Activated CD4-positive, alpha-beta T cell treated with anti-CD3 and anti-CD28 coated beads, Interleukin-2, amount 10 ng/mL, durations not matched to agents 24 days and 14 days (primary cell): ENCODE measurements at regions not wholly inside any gene's neighbourhood (a gene's known extent, or its start where the extent isn't known, plus 50 kb on each side); places are given as distances from the start of the nearest gene placed in this dataset.
"Not testable (repeated sequence)": the region's sequence is repeated elsewhere in the genome, so short reads cannot be mapped to it uniquely, and the experiment has no call there.

ENCODE experiments used
- DNase-seq: peaks from one replicate; pipeline ENCODE4 v3.0.0; 2022
- H3K27ac Mint-ChIP-seq: one replicate; pipeline ENCODE4 v1.8.0; 2022; ENCODE audit warnings: mild to moderate bottlenecking, mixed read lengths
- H3K27me3 Mint-ChIP-seq: one replicate; pipeline ENCODE4 v1.8.0; 2022; ENCODE audit warnings: mixed read lengths
- H3K36me3 Mint-ChIP-seq: one replicate; pipeline ENCODE4 v1.8.0; 2022; ENCODE audit warnings: low read depth, mild to moderate bottlenecking, mixed read lengths
- H3K4me1 Mint-ChIP-seq: one replicate; pipeline ENCODE4 v1.8.0; 2021; ENCODE audit warnings: mixed read lengths
- H3K4me3 Mint-ChIP-seq: one replicate; pipeline ENCODE4 v1.8.0; 2022; ENCODE audit warnings: mild to moderate bottlenecking, moderate library complexity, mixed read lengths
- H3K9me3 Mint-ChIP-seq: one replicate; pipeline ENCODE4 v1.8.0; 2021; ENCODE audit warnings: mixed read lengths
- intact Hi-C: fragments of 100-400 bp; cut with micrococcal nuclease; formaldehyde crosslinking; loops from one replicate; pipeline ENCODE4 v1.15.1; 2023

- DNase-seq = no peak
- H3K36me3 Mint-ChIP-seq = no peaks in the 10 kb centered on the region
- H3K4me1 Mint-ChIP-seq = no peaks in the 10 kb centered on the region
- no peak overlapping the region for H3K27ac Mint-ChIP-seq
- intact Hi-C loops = no loop called here
- no peaks in the 10 kb centered on the region for H3K27me3 Mint-ChIP-seq
- no peaks in the 10 kb centered on the region for H3K9me3 Mint-ChIP-seq
- no peak overlapping the region for H3K4me3 Mint-ChIP-seq
Observed at GRCh38 chr16:65278874-65279273, 157.0 kb upstream of the CDH11 start.

- DNase-seq = no peak
- Mint-ChIP-seq H3K9me3 (no peaks in the 10 kb centered on the region), H3K27me3 (no peaks in the 10 kb centered on the region), H3K36me3 (no peaks in the 10 kb centered on the region), H3K4me1 (no peaks in the 10 kb centered on the region), H3K4me3 (no peak overlapping the region), H3K27ac (no peak overlapping the region)
- intact Hi-C loops = no loop called here
Observed at GRCh38 chr16:65274566-65274965, 152.7 kb upstream of the CDH11 start.

- Mint-ChIP-seq H3K4me1 (no peaks in the 10 kb centered on the region), H3K4me3 (no peak overlapping the region), H3K27me3 (no peaks in the 10 kb centered on the region), H3K27ac (no peak overlapping the region), H3K9me3 (no peaks in the 10 kb centered on the region), H3K36me3 (no peaks in the 10 kb centered on the region)
- intact Hi-C loops = no loop called here
- no peak for DNase-seq
Observed at GRCh38 chr16:65272699-65273414, 151.0 kb upstream of the CDH11 start.

- no peak for DNase-seq
- H3K36me3 Mint-ChIP-seq = no peaks in the 10 kb centered on the region
- no peaks in the 10 kb centered on the region for H3K4me1 Mint-ChIP-seq
- intact Hi-C loops = no loop called here
- H3K9me3 Mint-ChIP-seq = no peaks in the 10 kb centered on the region
- no peaks in the 10 kb centered on the region for H3K27me3 Mint-ChIP-seq
- H3K27ac Mint-ChIP-seq = no peak overlapping the region
- H3K4me3 Mint-ChIP-seq = no peak overlapping the region
Observed at GRCh38 chr16:65271996-65272395, 150.1 kb upstream of the CDH11 start.

- no peaks in the 10 kb centered on the region for H3K36me3 Mint-ChIP-seq
- no peak overlapping the region for H3K27ac Mint-ChIP-seq
- H3K9me3 Mint-ChIP-seq = no peaks in the 10 kb centered on the region
- no peak overlapping the region for H3K4me3 Mint-ChIP-seq
- H3K4me1 Mint-ChIP-seq = no peaks in the 10 kb centered on the region
- intact Hi-C loops = no loop called here
- no peaks in the 10 kb centered on the region for H3K27me3 Mint-ChIP-seq
- no peak for DNase-seq
Observed at GRCh38 chr16:65268331-65268730, 146.5 kb upstream of the CDH11 start.

- Mint-ChIP-seq H3K4me1 (no peaks in the 10 kb centered on the region), H3K27ac (no peak overlapping the region), H3K4me3 (no peak overlapping the region), H3K9me3 (no peaks in the 10 kb centered on the region), H3K36me3 (no peaks in the 10 kb centered on the region), H3K27me3 (no peaks in the 10 kb centered on the region)
- no peak for DNase-seq
- intact Hi-C loops = no loop called here
Observed at GRCh38 chr16:65263896-65264295, 142.0 kb upstream of the CDH11 start.

- no peak overlapping the region for H3K4me3 Mint-ChIP-seq
- H3K36me3 Mint-ChIP-seq = no peaks in the 10 kb centered on the region
- H3K27ac Mint-ChIP-seq = no peak overlapping the region
- intact Hi-C loops = no loop called here
- no peak for DNase-seq
- H3K27me3 Mint-ChIP-seq = no peaks in the 10 kb centered on the region
- no peaks in the 10 kb centered on the region for H3K4me1 Mint-ChIP-seq
- no peaks in the 10 kb centered on the region for H3K9me3 Mint-ChIP-seq
Observed at GRCh38 chr16:65260746-65261145, 138.9 kb upstream of the CDH11 start.

- H3K4me1 Mint-ChIP-seq = no peaks in the 10 kb centered on the region
- DNase-seq = no peak
- no peaks in the 10 kb centered on the region for H3K36me3 Mint-ChIP-seq
- H3K9me3 Mint-ChIP-seq = peaks cover 7% of the 10 kb centered on the region
- H3K27me3 Mint-ChIP-seq = no peaks in the 10 kb centered on the region
- H3K27ac Mint-ChIP-seq = no peak overlapping the region
- intact Hi-C loops = no loop called here
- H3K4me3 Mint-ChIP-seq = no peak overlapping the region
Observed at GRCh38 chr16:65254144-65254543, 132.3 kb upstream of the CDH11 start.

- Mint-ChIP-seq H3K4me3 (no peak overlapping the region), H3K27me3 (no peaks in the 10 kb centered on the region), H3K27ac (no peak overlapping the region), H3K36me3 (no peaks in the 10 kb centered on the region), H3K9me3 (peaks cover 5% of the 10 kb centered on the region), H3K4me1 (no peaks in the 10 kb centered on the region)
- no peak for DNase-seq
- intact Hi-C loops = no loop called here
Observed at GRCh38 chr16:65249768-65250167, 127.9 kb upstream of the CDH11 start.

GRCh38 chr16:65244787-65245186 is 122.9 kb upstream of the CDH11 start:
- intact Hi-C loops = no loop called here
- Mint-ChIP-seq H3K4me1 (no peaks in the 10 kb centered on the region), H3K27ac (no peak overlapping the region), H3K4me3 (no peak overlapping the region), H3K36me3 (no peaks in the 10 kb centered on the region), H3K27me3 (no peaks in the 10 kb centered on the region), H3K9me3 (peaks cover 6% of the 10 kb centered on the region)
- no peak for DNase-seq

- H3K4me3 Mint-ChIP-seq = no peak overlapping the region
- peaks cover 6% of the 10 kb centered on the region for H3K9me3 Mint-ChIP-seq
- H3K4me1 Mint-ChIP-seq = no peaks in the 10 kb centered on the region
- no peak overlapping the region for H3K27ac Mint-ChIP-seq
- DNase-seq = no peak
- intact Hi-C loops = no loop called here
- no peaks in the 10 kb centered on the region for H3K27me3 Mint-ChIP-seq
- no peaks in the 10 kb centered on the region for H3K36me3 Mint-ChIP-seq
Observed at GRCh38 chr16:65235339-65236177, 113.7 kb upstream of the CDH11 start.

GRCh38 chr16:65234721-65235320 is 113.0 kb upstream of the CDH11 start:
- H3K27ac Mint-ChIP-seq, H3K9me3 Mint-ChIP-seq, H3K27me3 Mint-ChIP-seq, H3K4me3 Mint-ChIP-seq, H3K4me1 Mint-ChIP-seq, intact Hi-C loops, H3K36me3 Mint-ChIP-seq, DNase-seq: not testable (repeated sequence)

- H3K4me3 Mint-ChIP-seq = no peak overlapping the region
- H3K27me3 Mint-ChIP-seq = no peaks in the 10 kb centered on the region
- H3K9me3 Mint-ChIP-seq = no peaks in the 10 kb centered on the region
- no peak for DNase-seq
- intact Hi-C loops = no loop called here
- no peak overlapping the region for H3K27ac Mint-ChIP-seq
- H3K36me3 Mint-ChIP-seq = no peaks in the 10 kb centered on the region
- H3K4me1 Mint-ChIP-seq = no peaks in the 10 kb centered on the region
Observed at GRCh38 chr16:65229191-65229662, 107.4 kb upstream of the CDH11 start.

GRCh38 chr16:65227150-65227835 is 105.4 kb upstream of the CDH11 start:
- H3K4me1 Mint-ChIP-seq = no peaks in the 10 kb centered on the region
- DNase-seq = no peak
- H3K4me3 Mint-ChIP-seq = no peak overlapping the region

More at GRCh38 chr16:65227150-65227835, 105.4 kb upstream of the CDH11 start:
- H3K27ac Mint-ChIP-seq = no peak overlapping the region
- H3K27me3 Mint-ChIP-seq = no peaks in the 10 kb centered on the region
- intact Hi-C loops = no loop called here
- H3K36me3 Mint-ChIP-seq = no peaks in the 10 kb centered on the region
- no peaks in the 10 kb centered on the region for H3K9me3 Mint-ChIP-seq
